ENCODE measurements at regions not wholly inside any gene's neighbourhood (a gene's known extent, or its start where the extent isn't known, plus 50 kb on each side); places are given as distances from the start of the nearest gene placed in this dataset.

- no peak for DNase-seq
Measured at GRCh38 chr6:144854654-144855053, 569.5 kb downstream of the UTRN start.

- DNase-seq: no peak
Measured at GRCh38 chr6:144855375-144855774, 570.2 kb downstream of the UTRN start.

DNA sequence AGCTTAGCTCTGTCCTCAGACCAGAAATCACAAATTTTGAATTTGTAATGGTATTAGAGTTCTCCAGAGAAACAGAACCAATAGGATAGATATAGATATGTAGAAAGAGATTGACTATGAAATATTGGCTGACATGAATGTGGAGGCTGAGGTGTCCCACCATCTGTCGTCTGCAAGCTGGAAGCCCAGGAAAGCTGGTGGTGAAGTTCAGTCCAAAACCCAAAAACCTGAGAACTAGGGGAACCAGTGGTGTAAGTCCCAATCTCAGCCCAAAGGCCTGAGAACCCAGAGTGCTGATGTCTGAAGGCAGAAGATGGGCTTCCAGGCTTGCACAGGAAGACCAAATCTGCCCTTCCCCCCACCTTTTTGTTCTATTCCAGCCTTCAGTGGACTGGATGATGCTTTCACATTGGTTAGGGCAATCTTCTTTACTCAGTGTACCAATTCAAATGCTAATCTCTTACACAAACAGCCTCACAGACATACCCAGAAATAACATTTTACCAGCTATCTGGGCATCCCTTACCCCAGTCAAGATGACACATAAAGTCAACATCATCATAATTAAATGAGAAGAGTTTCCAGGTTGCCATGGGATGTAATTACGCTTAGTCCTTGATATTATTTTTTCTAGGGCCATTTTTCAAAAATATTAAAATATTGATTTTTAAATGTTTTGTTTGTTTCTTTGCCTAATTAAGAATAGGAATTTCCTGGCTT is 570.8 kb downstream of the UTRN start:
- DNase-seq: no peak

- DNase-seq: no peak
Measured at GRCh38 chr6:144856622-144857021, 571.5 kb downstream of the UTRN start.

DNA sequence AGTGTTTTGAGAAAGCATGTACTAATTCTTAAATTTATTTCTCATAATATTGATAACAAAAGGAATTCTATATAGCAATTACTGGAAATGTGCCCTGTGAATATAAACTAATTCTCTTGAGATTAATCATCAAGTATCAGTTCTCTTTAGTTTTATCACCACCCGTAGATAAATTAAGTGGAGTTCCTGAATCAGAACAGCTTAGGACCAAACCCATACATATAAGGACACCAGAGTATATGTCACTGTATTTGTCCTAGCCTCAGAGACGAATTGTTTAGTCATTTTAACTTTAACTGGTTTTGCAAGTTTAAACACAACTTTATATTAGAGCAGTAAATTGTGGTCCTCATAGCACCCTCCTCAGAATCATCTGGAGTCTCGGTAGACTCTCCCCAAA is 572.0 kb downstream of the UTRN start:
- DNase-seq: no peak

- no peak for DNase-seq
Measured at GRCh38 chr6:144862769-144863168, 577.6 kb downstream of the UTRN start.

- no peak for DNase-seq
Measured at GRCh38 chr6:144867761-144868160, 582.6 kb downstream of the UTRN start.

GRCh38 chr6:144870782-144871181 is 585.6 kb downstream of the UTRN start:
- no peak for DNase-seq

DNA sequence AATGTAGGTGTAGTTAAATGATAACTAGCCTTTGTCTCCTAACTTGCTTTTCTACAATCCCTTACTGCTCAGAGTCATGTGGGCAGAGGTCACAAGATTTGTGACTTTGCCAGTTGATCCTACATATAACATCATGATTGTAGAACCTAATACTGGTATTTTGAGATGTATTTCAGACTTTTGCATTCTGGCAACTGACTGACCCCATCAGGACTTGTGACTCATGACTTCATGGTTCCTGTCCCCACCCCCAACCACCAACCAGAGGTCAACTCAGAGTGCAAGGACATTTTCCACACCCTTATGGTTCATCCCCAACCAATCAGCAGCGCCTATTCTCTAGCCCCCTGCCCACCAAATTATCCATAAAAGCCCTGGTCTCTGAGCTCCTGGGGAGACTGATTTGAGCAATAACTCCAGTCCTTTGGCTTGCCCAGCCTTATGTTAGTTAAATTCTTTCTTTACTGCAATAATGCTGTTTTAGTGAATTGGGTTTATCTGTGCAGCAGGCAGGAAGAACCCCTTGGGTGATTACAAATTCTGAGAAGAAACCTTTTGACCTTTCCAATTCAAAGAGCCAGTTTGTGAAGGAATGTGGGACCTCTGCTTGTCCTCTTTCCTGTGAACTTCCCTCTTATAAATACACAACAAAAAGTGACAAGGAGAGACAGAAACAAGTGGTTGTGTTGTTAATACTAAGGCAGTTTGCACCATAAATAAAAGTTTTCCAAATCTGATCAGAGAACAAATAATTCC is 588.7 kb downstream of the UTRN start:
- DNase-seq: no peak

DNA sequence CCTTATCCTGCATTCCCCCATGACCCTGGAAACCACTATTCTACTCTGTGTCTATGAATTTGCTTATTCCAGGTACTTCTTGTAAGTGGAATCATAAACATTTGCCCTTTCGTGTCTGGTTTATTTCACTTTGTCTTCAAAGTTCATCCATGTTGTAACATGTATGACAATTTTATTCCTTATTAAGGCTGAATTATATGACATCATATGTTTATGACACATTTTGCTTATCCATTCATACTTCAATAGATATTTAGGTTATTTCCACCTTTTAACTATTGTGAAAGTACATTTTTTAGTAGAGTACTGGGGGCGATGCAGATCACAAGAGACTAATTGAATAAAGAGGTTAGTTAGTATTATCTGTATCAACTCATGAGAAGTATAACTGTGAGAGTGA is 591.6 kb downstream of the UTRN start:
- DNase-seq: no peak

DNA sequence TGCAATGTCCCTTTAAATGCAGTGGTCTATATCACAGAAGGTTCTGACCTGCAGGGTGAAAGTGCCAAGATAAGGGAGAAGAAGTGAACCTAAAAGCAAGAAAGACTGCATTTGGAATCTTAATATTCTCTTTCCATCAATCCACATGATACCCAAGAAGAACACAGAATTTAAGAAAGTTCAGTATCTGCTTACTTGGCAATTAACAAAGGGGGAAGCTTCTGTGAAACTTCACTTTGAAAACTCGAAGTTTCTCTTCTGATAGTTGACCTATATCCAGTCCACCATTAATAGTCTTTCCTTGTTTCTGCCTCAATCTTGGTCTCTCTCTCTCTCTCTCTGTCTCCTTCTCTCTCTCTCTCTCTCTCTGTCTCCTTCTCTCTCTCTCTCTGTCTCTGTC is 592.0 kb downstream of the UTRN start:
- no peak for DNase-seq

DNA sequence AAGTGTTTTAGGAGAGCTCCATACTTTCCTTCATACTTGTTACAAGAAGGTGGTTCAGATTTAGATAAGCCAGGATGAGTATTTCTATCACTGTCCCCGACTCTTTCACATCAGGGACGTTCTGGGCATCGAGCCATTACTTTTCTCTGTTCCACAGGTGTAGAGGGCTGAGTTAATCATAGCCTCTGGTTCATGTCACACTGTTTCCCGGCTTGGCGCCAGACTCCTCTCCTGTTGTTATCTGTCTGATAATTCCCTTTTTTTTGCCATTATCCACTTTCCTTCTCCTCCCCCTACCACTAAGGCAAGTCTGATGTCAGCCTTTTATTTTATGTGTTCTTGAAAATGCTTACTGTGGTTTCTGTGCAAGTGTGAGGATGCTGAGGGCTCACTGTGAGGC is 593.4 kb downstream of the UTRN start:
- no peak for DNase-seq

DNA sequence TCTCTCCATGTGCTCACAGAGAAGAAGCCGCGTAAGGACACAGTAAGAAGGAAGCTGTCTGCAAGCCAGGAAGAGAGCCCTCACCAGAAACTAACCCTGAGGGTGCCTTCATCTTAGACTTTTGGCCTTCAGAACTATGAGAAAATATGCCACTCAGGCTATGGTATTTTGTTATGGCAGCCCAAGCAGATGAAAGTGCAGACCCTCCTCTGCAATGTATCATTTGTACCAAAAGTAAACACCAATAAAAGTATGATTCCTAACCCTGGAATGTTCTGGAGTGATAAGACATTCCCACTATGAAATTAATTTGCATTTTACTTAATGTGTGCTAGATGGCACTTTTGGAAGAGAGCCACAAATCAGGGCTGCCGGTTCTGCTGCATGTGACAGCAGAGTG is 594.3 kb downstream of the UTRN start:
- no peak for DNase-seq

GRCh38 chr6:144882425-144882824 is 597.3 kb downstream of the UTRN start:
- DNase-seq: no peak

- no peak for DNase-seq
Measured at GRCh38 chr6:144883915-144884314, 598.8 kb downstream of the UTRN start.

DNA sequence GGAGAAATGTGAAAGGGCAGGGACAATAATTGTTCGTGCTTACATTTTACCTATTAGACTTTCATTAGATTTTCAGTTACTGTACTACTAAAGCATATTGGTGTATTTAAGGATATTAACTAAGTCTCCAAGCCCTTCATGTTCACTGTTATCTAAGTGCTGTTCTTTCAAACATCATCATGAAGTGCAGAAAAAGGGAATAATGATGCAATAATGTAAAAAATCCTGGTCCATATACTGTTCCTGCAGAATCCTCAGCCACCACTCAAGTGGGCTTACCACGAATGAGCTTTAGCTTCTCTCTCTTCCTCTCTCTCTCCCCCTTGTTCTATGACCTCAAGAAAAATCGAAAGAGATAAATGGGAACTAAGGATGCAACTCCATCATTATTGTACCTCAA is 600.7 kb downstream of the UTRN start:
- DNase-seq: no peak

GRCh38 chr6:144886682-144887081 is 601.5 kb downstream of the UTRN start:
- no peak for DNase-seq

- no peak for DNase-seq
Measured at GRCh38 chr6:144888621-144889020, 603.5 kb downstream of the UTRN start.

- no peak for DNase-seq
Measured at GRCh38 chr6:144893680-144894151, 608.6 kb downstream of the UTRN start.

DNA sequence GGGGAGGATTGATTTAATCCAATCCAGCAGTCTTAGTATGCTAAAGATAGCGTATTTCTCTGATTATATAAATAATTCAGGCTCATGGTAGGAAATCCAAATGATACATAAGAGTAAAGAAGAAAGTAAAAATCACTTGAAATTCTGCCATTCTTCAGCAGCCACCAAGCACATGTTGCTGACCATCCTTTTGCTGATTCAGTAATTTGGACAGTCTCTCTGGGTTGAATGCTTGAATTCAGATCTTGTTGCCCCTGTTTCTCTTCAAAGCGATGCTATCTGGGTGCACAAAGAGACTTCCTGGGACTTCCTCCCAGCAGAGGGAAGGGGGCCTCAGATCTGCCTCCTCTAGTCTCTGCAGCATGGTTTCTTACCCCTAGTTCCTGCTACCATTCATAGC is 609.1 kb downstream of the UTRN start:
- DNase-seq: no peak

DNA sequence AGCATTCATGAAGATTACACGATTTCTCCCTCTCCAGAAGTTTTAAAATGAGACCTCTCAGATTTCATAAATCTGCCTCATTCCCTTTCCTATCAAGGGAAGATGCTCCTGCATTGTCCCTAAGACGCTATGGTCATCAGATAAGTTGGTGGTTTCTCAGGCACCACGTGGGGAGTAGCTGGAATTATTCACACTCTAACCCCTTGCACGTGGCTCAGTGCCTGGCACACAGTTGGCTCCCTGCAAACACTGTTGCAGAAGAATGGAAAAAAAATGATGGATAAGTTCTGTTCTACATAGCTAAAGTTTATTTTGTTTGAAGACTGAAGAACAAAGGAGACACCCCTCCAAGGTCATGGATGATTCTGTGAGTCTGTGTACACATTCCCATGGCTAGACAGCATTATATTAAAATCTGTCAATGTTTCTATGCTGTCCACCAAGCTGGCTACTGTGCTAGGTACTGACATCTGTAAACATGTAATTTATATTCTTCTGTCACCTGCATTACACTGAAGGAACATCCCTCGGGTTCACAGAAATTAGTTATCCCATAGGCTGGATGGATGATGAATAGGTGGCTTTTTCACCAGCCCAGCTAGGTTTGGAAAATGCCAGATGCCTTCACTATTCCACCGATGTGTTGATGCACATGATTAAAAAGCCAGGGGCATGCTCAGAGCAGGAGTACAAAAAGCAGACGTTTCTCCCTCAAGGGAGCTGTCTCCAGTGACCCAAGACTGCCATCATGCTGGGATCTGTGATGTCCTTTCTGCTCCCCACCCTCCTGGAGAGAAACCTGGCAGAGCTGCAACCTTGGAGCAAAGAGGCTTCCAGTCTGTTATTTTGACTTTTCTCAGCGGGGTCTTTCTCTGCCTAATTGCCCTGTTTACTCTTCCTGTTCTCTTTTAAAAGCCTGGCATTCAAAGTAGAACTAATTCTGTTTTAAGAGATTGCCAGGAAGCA is 610.5 kb downstream of the UTRN start:
- no peak for DNase-seq

- DNase-seq: no peak
Measured at GRCh38 chr6:144896289-144896688, 611.2 kb downstream of the UTRN start.

DNA sequence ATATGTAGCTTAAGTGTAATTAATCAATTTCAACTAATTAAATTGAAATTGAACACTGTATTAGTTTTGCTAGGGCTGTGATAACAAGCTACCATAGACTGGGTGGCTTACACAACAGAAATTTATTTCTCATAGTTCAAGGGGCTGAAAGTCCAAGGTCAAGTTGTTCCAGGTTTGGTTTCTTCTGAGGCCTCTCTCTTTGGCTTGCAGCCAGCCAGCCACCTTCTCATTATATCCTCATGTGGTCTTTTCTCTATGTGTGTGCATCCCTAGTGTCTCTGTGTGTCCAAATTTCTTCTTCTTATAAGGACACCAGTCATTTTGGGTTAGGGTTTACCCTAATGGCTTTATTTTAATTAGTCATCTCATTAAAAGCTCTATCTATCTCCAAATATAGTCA is 611.7 kb downstream of the UTRN start:
- DNase-seq: no peak

Data from activated CD8-positive, alpha-beta memory T cell treated with anti-CD3 and anti-CD28 coated beads, Interleukin-2, amount 50 U/mL, for 48 hours (primary cell).